ENCODE measurements at regions not wholly inside any gene's neighbourhood (a gene's known extent, or its start where the extent isn't known, plus 50 kb on each side); places are given as distances from the start of the nearest gene placed in this dataset.

DNA sequence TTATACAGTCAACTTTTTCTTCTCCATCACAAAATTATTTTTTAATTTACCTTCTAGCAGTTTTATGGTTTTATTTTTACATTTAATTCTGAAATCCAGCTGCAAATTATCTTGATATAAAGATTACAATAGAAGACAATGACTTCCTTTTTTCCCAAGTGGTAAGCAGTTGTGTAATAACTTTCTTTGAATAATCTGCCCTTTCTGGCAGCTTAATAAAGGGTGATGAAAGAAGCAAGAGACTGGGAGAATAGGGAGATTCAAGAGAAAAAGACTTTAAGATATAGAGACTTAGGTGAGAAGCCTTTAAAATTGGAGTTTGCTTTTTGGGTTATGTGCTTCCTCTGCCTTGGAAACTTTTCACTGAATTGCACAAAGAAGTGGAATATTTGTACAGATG, 100.4 kb upstream of the FREM1 start:
- H3K4me3 ChIP-seq (ENCODE audit: low read depth, low read length) = no peak overlapping the region
- in situ Hi-C loops (cut with HindIII; ENCODE audit: low sequenced_read_pairs) = no loop called here
- TF ChIP-seq, protein P1, sequence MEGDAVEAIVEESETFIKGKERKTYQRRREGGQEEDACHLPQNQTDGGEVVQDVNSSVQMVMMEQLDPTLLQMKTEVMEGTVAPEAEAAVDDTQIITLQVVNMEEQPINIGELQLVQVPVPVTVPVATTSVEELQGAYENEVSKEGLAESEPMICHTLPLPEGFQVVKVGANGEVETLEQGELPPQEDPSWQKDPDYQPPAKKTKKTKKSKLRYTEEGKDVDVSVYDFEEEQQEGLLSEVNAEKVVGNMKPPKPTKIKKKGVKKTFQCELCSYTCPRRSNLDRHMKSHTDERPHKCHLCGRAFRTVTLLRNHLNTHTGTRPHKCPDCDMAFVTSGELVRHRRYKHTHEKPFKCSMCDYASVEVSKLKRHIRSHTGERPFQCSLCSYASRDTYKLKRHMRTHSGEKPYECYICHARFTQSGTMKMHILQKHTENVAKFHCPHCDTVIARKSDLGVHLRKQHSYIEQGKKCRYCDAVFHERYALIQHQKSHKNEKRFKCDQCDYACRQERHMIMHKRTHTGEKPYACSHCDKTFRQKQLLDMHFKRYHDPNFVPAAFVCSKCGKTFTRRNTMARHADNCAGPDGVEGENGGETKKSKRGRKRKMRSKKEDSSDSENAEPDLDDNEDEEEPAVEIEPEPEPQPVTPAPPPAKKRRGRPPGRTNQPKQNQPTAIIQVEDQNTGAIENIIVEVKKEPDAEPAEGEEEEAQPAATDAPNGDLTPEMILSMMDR (IDR thresholded peaks at IDR 0.05; ENCODE audit: low read depth, low read length) = no peak
- no peak for DNase-seq (ENCODE audit: low read depth, low spot score)

DNA sequence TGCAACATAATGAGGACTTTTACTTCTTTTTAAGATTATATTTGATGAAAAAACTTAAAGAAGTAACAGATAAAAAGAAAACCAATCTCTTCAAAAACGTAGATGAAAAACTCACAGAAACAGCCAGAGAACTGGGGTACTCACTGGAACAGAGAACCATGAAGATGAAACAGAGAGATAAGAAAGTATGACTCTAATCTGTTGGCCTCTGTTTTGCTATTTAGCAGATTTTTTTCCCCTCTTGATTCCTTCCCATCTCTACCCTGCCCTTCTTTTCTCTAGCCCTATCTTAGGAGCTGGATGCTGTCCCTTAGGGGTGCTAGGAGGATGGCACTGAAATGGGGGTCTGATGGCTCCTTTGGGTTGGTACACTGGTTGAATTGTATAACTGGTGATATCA, 97.5 kb upstream of the FREM1 start:
- TF ChIP-seq, protein P1 (IDR thresholded peaks at IDR 0.05; ENCODE audit: low read depth, low read length) = no peak
- H3K4me3 ChIP-seq (ENCODE audit: low read depth, low read length) = no peak overlapping the region
- in situ Hi-C loops (cut with HindIII; ENCODE audit: low sequenced_read_pairs) = no loop called here
- no peak for DNase-seq (ENCODE audit: low read depth, low spot score)

DNA sequence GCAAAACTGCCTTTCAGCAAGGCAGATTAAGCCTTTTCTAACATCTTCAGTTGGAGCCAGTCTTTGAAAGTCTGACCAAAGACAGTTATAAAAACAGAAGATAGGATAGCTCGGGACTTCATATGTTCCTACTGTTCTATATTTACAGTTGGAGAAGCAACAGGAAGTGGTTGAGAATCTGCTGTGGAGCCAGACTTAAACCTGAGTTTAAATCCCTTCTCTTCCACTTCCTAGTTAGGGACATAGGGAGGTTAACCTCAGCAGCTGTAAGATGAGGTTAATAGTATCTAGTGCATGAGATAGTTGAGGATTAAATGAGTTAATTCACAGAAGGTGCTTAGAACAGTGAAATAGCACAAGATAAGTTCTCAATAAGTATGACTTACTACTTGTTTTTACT, 84.5 kb upstream of the FREM1 start:
- TF ChIP-seq, protein P1 (IDR thresholded peaks at IDR 0.05; ENCODE audit: low read depth, low read length) = no peak
- no peak overlapping the region for H3K4me3 ChIP-seq (ENCODE audit: low read depth, low read length)
- in situ Hi-C loops (cut with HindIII; ENCODE audit: low sequenced_read_pairs) = no loop called here
- DNase-seq (ENCODE audit: low read depth, low spot score) = no peak

DNA sequence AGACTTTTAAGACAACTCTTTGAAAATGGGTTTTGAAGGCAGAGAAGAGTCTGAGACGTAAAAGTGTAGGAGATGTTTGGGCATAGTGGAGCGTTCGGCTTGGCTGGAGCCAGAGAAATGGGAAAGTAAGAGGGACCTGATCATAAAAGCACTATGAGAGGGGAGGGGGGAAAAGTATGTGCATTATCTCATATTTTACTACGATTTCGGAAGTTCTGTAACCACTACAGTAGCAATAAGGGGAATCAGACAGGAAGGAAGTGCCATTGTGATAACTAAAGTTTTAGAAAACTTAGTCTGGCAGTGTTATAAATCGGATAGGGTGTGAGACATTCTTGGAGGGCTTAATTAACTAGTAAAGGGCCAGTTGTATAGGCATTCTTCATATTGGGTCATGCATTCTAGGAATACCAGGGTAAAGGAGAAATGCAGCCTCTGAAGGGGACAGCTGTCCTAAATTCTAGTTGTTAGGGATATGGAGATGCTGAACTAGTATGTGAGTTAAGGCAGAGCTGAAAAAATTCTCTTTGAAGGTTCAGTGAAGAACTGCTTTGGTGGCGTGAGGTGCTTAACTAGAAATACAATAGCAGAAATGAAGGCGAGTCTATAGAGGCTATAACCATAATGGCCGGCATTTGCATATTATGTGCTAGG, 83.8 kb upstream of the FREM1 start:
- H3K4me3 ChIP-seq (ENCODE audit: low read depth, low read length) = peak overlapping the region; percentile 63
- no peak for DNase-seq (ENCODE audit: low read depth, low spot score)
- in situ Hi-C loops (cut with HindIII; ENCODE audit: low sequenced_read_pairs) = no loop called here
- TF ChIP-seq, protein P1 (IDR thresholded peaks at IDR 0.05; ENCODE audit: low read depth, low read length) = no peak

DNA sequence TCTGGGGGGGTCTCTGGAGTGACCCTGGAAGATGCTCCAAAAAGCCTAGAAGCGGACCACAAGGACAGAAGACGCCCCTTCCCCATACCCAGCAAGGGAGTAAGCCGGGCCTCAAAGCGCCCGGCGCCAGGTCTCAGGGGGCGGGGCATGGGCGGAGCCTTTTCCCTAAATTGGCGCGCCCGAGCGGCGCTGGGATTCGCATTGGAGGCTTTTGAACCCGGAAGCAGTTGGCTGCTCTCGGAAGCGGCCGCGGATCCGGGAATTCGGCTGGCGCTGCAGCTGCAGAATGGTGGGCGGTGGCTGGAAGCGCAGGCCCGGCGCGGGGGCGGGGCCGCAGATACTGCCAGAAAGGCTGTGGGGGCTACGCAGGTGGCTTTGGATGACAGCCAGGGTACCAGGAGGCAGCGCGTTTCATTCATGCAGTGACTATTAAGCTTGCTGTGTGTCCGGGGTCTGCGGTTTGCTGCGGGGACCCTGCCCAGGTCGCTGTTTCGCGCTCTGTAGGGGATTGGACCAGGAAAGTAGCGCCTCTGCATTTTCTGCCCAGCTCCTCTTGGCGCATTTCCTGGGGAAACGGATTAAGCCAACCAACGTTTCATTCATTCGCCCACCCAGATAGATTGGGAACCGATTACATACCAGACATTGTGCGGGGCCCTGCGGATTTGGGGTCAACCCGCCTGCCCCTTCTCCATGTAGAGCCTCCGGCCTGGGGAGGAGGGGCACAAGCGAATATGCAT, 83.0 kb upstream of the FREM1 start:
- TF ChIP-seq, protein P1 (IDR thresholded peaks at IDR 0.05; ENCODE audit: low read depth, low read length) = no peak
- in situ Hi-C loops (cut with HindIII; ENCODE audit: low sequenced_read_pairs) = no loop called here
- peak overlapping the region; percentile 63 for H3K4me3 ChIP-seq (ENCODE audit: low read depth, low read length)
- DNase-seq (ENCODE audit: low read depth, low spot score) = peak; percentile 87

DNA sequence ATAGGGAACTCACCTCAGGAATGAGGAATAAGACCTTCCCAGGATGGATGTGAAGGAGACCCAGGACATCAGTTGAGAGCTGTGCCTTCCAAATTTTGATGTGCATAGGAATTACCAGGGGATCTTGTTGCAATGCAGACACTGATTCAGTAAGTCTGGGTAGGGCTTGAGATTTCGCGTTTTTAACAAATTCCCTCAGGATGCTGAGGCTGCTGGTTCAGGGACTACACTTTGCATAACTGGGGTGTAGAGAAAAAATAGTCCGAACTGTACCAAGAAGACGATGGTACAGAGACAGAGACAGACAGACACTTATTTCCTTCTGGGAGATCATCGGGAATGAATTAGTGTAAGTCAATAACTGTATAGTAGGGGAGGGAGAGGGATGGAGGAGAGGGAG, 82.3 kb upstream of the FREM1 start:
- peak overlapping the region; percentile 63 for H3K4me3 ChIP-seq (ENCODE audit: low read depth, low read length)
- TF ChIP-seq, protein P1 (IDR thresholded peaks at IDR 0.05; ENCODE audit: low read depth, low read length) = no peak
- peak; percentile 6 for DNase-seq (ENCODE audit: low read depth, low spot score)
- in situ Hi-C loops (cut with HindIII; ENCODE audit: low sequenced_read_pairs) = no loop called here

All from astrocyte of the spinal cord (primary cell).